ENCODE measurements at regions not wholly inside any gene's neighbourhood (a gene's known extent, or its start where the extent isn't known, plus 50 kb on each side); places are given as distances from the start of the nearest gene placed in this dataset.
A peak's percentile ranks its signal among the peaks of the same experiment; 100 is the strongest.

DNA sequence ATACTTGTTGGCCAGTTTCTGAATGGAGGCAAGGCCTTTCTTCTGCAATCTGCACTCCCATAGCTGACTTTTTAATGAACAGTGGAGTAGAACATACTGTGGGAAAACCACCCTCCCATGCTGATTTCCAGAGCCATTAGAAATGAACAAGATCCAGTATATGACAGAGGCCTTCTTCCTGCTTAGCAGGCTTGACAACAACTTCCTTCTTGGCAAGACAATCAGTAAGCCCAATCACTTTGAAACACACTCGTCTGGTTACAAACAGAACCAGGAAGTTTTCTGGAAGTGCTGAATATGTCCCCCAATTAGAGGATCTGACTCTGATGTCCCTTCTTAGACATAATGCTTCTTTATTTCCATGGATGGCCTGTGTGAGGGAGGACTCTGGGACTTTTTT is 103.4 kb downstream of the SAMD9 start:
- Histone ChIP-seq H2BK12ac (ENCODE audit: low read depth, low read length) (no peak overlapping the region), H4K5ac (ENCODE audit: insufficient read length, low read depth, low read length) (no peak overlapping the region), H3K9ac (replicated peaks in 1 of 4; ENCODE audit: extremely low read depth in 1 of 4, low read depth in 3 of 4, low read length in 3 of 4) (no peak overlapping the region), H3K36me3 (ENCODE audit: control insufficient read depth in 2 of 4, insufficient read depth in 4 of 4, low read length in 3 of 4) (no peaks in the 10 kb centered on the region), H3K14ac (ENCODE audit: insufficient read length) (no peak overlapping the region), H2BK15ac (ENCODE audit: low read length) (no peak overlapping the region), H3K27me3 (replicated peaks in 1 of 4; ENCODE audit: control insufficient read depth in 3 of 4, extremely low read depth in 1 of 4, insufficient read depth in 3 of 4, low read length in 3 of 4) (no peaks in the 10 kb centered on the region), H3K4me2 (ENCODE audit: insufficient read depth in 1 of 2, low read depth in 2 of 2, low read length in 2 of 2) (no peak overlapping the region), H3K9me3 (ENCODE audit: insufficient read depth in 2 of 2, low read depth in 1 of 2, low read length in 1 of 2) (no peaks in the 10 kb centered on the region), H3K23ac (ENCODE audit: insufficient read length) (no peak overlapping the region), H3K27ac (ENCODE audit: low read depth, low read length) (no peak overlapping the region), H4K8ac (ENCODE audit: extremely low read depth, insufficient read depth, low read length) (no peak overlapping the region), H3K79me1 (ENCODE audit: low read depth, low read length) (no peaks in the 10 kb centered on the region), H2AFZ (ENCODE audit: low read length) (peak overlapping the region; percentile 57), H3K56ac (replicated peaks; ENCODE audit: insufficient read length, low read depth, low read length) (no peak overlapping the region), H2BK20ac (ENCODE audit: low read length) (no peak overlapping the region), H2AK5ac (ENCODE audit: low read depth, low read length) (no peak overlapping the region), H3K79me2 (ENCODE audit: control insufficient read depth in 1 of 2, insufficient read depth in 2 of 2, low read length in 2 of 2) (no peaks in the 10 kb centered on the region), H3K4ac (replicated peaks; ENCODE audit: insufficient read length, low read depth, low read length) (no peak overlapping the region), H3K4me1 (replicated peaks in 1 of 4; ENCODE audit: control insufficient read depth in 3 of 4, insufficient read depth in 4 of 4, low read length in 3 of 4) (no peaks in the 10 kb centered on the region), H3K18ac (ENCODE audit: extremely low read depth, low read length) (no peak overlapping the region), H2BK120ac (replicated peaks; ENCODE audit: low read depth, low read length) (no peak overlapping the region), H2BK5ac (ENCODE audit: low read depth, low read length) (no peak overlapping the region), H3K23me2 (ENCODE audit: low read depth, low read length) (no peaks in the 10 kb centered on the region), H3K4me3 (ENCODE audit: extremely low read depth in 1 of 4, insufficient read depth in 2 of 4, low read depth in 3 of 4, low read length in 4 of 4) (no peak overlapping the region), H4K91ac (replicated peaks; ENCODE audit: insufficient read length, low read length) (no peak overlapping the region), H4K20me1 (replicated peaks in 1 of 2; ENCODE audit: control insufficient read depth in 1 of 2, insufficient read depth in 2 of 2, low read length in 2 of 2) (no peaks in the 10 kb centered on the region)
- WGBS, 2 experiments (ENCODE audit: extremely low coverage in 1 of 2, insufficient coverage in 1 of 2, insufficient read length in 1 of 2, insufficient replicate concordance in 2 of 2, low coverage in 1 of 2, low lambda C conversion rate in 2 of 2, missing lambda C conversion rate in 1 of 2) = 67% methylated on average over 1 of the region's 1 CpG; no CpG with 5 or more reads in 1 of the 2 experiments
- FAIRE-seq = no peak
- no peak for DNase-seq (ENCODE audit: low read depth in 1 of 2, low spot score in 2 of 2)
- ChIA-PET CTCF (ENCODE audit: partially characterized antibody) (no interaction called here), POLR2A (ENCODE audit: partially characterized antibody) (no interaction called here)
- TF ChIP-seq ATF2 (IDR thresholded peaks at IDR 0.05; ENCODE audit: low read length) (no peak), JUND (IDR thresholded peaks at IDR 0.05; ENCODE audit: low read length) (no peak)
